LNCAP (cell line): ENCODE measurements at regions not wholly inside any gene's neighbourhood (a gene's known extent, or its start where the extent isn't known, plus 50 kb on each side); places are given as distances from the start of the nearest gene placed in this dataset.

Experiments used
- TF ChIP-seq, protein P1 (sequence below): fragments of 450-650 bp; IDR thresholded peaks from 2 replicates; pipeline ENCODE4 v1.5.1; 2017; ENCODE audit warnings: mild to moderate bottlenecking

DNA sequence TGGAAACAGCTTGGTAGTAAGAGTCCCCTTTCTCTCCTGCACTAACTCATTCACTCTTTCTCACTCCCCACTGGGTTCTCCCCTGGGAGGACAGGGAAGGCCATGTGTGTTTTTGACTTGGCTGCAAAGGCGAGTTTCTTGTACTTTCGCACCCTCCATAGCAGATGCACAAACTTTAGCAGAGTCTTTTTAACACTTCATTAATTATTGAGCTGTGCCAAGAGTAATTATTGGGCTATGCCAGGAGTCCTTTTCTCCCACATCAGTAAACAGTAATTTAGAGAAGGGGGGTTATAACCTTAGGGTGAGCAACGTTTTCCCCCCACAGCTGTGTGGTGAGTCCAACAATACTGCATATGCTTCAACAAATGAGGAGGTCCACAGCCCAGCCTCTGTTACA lies 224.4 kb upstream of the ATP11B start:
- TF ChIP-seq, protein P1, sequence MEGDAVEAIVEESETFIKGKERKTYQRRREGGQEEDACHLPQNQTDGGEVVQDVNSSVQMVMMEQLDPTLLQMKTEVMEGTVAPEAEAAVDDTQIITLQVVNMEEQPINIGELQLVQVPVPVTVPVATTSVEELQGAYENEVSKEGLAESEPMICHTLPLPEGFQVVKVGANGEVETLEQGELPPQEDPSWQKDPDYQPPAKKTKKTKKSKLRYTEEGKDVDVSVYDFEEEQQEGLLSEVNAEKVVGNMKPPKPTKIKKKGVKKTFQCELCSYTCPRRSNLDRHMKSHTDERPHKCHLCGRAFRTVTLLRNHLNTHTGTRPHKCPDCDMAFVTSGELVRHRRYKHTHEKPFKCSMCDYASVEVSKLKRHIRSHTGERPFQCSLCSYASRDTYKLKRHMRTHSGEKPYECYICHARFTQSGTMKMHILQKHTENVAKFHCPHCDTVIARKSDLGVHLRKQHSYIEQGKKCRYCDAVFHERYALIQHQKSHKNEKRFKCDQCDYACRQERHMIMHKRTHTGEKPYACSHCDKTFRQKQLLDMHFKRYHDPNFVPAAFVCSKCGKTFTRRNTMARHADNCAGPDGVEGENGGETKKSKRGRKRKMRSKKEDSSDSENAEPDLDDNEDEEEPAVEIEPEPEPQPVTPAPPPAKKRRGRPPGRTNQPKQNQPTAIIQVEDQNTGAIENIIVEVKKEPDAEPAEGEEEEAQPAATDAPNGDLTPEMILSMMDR = no peak

DNA sequence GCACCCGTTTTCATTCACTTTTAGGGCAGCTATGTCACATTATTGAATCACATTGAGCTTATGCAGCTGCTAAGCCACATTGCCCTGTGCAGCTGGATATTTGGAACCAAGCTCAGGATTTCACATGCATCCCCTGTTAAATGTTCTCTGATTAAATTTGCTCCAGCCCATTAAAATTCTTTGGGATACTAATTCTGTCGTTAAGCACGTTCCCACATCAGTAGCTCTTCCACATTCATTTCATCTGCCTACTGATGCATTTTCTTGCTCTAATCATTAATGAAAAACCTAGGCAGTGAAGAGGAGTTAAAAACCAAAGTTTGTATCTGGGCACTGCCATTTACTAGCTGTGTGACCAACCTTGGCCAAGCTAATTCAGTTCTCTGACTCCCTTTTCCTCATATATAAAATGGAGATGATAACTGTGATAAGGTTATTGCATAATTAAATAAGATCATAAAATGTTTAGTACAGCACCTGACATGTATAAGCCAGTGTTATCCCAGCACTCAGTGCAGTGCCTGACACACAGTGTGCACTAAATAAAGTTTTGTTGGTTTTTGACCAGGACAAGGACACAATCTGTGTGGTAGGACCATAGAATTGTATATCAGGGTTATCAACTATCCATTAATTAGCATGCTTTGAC lies 222.2 kb upstream of the ATP11B start:
- TF ChIP-seq, protein P1 = no peak

DNA sequence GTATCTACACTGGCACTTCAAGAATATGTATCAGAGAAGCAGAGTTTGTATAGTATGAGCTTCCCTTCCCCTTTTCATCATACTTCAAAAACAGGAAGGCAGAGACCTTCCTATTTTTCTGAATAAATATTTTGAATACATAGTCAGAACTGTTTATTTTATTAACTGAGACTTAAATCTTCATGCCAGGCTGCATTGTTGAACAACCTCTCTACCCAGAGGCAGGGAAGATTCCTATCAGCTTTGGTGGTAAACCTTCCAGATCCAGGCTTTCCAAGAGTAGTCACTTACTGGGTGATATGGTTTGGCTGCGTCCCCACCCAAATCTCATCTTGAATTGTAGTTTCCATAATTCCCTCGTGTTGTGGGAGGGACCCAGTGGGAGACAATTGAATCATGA lies 217.4 kb upstream of the ATP11B start:
- TF ChIP-seq, protein P1 = no peak

DNA sequence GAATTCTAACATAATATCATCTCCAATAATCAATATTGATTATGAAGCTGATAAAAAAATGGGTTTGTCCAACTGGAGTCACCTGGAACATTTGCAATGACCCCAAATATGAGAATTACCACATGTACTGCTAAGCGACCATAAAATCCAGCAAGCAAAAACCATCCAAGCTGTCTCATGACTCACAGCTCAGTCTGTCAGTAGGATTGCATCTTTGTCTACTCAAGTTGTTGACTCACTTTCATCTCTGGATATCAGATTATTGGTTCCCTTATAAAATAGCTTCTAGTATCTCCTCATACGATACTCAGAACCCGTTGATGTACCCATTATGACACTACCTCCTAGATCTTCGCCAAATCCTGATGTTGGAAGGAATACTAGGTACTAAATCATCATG lies 209.8 kb upstream of the ATP11B start:
- TF ChIP-seq, protein P1 = no peak

DNA sequence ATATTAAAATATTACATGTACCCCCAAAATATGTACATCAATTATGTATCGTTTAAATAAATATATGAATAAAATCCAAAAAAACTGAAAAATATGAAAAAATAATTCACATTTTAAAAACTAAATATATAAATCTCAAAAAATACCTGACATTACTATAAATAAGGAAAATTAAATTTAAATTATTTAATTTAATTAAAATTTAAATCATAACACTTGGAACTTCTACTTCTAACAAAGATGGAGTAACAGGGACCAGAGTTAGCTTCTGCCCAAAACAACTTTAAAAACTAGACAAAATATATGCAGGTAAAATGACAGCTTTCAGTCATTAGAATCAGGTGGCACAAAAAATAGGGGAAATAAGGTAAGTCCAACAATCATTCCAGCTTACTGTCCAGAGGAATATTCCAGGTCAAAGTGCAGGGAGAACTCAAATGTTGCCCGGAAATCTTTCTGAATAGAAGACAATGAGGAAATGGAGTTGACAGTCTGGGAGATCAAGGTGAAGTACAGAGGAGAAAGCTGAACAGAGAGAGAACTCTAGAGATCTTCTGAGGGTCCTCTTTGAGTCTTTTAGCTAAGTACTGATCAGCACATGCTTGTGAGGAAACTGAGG lies 207.7 kb upstream of the ATP11B start:
- TF ChIP-seq, protein P1 = no peak

DNA sequence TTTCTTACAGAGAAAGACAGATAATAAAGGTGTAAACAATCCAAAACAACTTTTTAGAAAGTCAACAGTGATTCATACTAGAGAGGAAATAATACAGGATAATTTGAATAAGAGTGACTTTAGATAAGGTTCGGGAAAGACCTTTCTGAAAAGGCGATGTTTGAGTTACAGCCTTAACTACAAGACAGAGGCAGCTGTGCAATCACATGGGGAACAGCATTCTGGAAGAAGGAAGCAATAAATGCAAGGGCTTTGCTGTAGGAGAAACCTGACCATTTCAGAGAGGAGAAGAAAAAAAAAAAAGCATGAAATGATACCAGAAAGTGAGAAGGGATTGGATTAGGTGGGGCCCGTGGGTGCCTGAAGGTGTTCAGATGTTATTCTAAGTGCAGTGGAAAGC lies 200.6 kb upstream of the ATP11B start:
- TF ChIP-seq, protein P1 = no peak

DNA sequence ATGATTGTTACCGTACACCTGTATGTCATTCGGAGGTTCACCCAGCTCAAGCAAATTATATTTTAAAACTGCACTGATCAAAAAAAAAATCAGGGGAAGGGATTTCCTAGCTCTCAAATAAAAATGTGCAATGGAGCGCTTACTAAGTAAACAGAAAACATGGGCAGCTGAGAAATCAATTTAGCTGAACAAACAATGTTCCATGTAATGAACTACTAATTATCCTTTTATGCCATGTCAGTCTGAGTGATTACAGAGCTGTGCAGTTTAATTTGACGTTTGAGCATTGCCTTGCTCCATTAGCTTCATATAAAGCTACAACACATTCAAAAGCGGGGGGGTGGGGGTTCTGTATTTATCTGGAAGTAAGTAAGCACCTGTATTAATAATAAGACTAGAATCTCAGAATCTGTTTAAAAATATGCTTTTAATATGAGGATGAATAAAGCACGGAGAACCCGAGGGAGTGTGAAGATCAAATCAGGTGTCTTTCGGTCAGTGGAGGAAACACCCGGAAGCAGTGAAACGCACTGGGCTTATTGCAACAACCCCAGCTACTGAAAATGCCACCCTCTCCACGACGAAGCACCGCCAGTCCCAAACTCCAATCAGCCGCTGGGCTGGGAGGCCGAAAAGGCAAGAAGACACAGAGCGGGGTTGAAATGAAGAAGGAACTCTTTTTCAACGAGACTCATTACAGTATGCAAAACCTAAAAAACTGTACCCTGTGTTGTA lies 196.5 kb upstream of the ATP11B start:
- TF ChIP-seq, protein P1 = no peak
